PFSK-1 (cell line): ENCODE measurements at regions not wholly inside any gene's neighbourhood (a gene's known extent, or its start where the extent isn't known, plus 50 kb on each side); places are given as distances from the start of the nearest gene placed in this dataset.

Experiments used
- FOXP2 ChIP-seq: optimal IDR thresholded peaks from 2 replicates; pipeline ENCODE3; 2011; ENCODE audit warnings: borderline replicate concordance, control low read depth, inconsistent platforms; ENCODE audit not compliant: insufficient read depth; ENCODE audit errors: extremely low read length, extremely low read depth
- POLR2AphosphoS5 ChIP-seq: IDR thresholded peaks from 2 replicates; pipeline ENCODE4 v1.6.1; 2012; ENCODE audit warnings: low read depth, mild to moderate bottlenecking, control low read depth, low read length, moderate library complexity
- SIN3A ChIP-seq: IDR thresholded peaks from 2 replicates; pipeline ENCODE4 v1.6.1; 2012; ENCODE audit warnings: mild to moderate bottlenecking, low read length, moderate library complexity, borderline replicate concordance; ENCODE audit not compliant: insufficient read depth
- TAF1 ChIP-seq: IDR thresholded peaks from 2 replicates; pipeline ENCODE4 v1.6.1; 2012; ENCODE audit warnings: low read length, control low read depth, borderline replicate concordance; ENCODE audit not compliant: insufficient read depth
- TF ChIP-seq, protein P1 (sequence below), 2 experiments: IDR thresholded peaks; 2 replicates each; pipeline versions ENCODE4 v1.6.1 to v1.8.0; 2011 to 2012; ENCODE audit warnings: low read depth in 2 of 2, low read length in 2 of 2, control low read depth in 1 of 2, inconsistent platforms in 1 of 2, mild to moderate bottlenecking in 1 of 2, moderate library complexity in 1 of 2; ENCODE audit not compliant: insufficient read depth in 1 of 2

DNA sequence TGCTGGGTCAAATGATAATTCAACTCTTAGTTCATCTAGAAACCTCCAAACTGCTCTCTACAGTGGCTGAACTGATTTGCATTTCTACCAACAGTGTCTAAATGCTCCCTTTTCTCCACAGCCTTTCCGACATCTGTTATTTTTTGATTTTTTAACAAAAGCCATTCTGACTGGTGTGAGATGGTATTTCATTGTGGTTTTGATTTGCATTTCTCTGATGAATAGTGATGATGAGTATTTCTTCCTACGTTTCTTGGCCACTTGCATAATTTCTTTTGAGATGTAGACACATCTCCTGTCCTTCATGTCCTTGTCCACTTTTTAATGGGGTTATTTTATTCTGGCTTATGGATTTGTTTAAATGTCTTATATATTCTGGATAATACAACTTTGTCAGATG, 298.2 kb upstream of the ARSJ start:
- TF ChIP-seq, protein P1, sequence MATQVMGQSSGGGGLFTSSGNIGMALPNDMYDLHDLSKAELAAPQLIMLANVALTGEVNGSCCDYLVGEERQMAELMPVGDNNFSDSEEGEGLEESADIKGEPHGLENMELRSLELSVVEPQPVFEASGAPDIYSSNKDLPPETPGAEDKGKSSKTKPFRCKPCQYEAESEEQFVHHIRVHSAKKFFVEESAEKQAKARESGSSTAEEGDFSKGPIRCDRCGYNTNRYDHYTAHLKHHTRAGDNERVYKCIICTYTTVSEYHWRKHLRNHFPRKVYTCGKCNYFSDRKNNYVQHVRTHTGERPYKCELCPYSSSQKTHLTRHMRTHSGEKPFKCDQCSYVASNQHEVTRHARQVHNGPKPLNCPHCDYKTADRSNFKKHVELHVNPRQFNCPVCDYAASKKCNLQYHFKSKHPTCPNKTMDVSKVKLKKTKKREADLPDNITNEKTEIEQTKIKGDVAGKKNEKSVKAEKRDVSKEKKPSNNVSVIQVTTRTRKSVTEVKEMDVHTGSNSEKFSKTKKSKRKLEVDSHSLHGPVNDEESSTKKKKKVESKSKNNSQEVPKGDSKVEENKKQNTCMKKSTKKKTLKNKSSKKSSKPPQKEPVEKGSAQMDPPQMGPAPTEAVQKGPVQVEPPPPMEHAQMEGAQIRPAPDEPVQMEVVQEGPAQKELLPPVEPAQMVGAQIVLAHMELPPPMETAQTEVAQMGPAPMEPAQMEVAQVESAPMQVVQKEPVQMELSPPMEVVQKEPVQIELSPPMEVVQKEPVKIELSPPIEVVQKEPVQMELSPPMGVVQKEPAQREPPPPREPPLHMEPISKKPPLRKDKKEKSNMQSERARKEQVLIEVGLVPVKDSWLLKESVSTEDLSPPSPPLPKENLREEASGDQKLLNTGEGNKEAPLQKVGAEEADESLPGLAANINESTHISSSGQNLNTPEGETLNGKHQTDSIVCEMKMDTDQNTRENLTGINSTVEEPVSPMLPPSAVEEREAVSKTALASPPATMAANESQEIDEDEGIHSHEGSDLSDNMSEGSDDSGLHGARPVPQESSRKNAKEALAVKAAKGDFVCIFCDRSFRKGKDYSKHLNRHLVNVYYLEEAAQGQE (IDR thresholded peaks at IDR 0.05; ENCODE audit: insufficient read depth in 1 of 2, low read depth in 2 of 2, low read length in 2 of 2): no peak
- no peak for TF ChIP-seq TAF1
- no peak for TF ChIP-seq FOXP2
- no peak for TF ChIP-seq POLR2AphosphoS5
- TF ChIP-seq SIN3A: no peak

DNA sequence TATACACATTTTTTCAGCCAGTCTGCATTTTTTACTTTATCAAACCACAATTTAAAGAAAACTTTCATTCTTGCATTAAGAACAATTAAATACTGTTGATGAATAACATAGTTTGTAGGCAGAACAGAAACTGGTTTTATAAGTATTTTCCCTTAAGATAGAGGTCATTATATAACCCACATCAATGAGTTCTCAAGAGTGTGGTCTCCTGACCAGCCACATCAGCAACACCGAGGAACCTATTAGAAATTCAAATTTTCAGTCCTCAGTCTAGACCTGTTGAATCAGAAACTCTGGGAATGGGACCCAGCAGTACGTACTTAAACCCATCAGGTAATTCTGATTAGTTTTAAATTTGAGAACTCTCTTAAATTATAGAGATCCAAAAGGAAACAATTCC, 299.6 kb upstream of the ARSJ start:
- TF ChIP-seq SIN3A (no peak), POLR2AphosphoS5 (no peak), FOXP2 (no peak), TAF1 (no peak)
- TF ChIP-seq, protein P1 (IDR thresholded peaks at IDR 0.05; ENCODE audit: insufficient read depth in 1 of 2, low read depth in 2 of 2, low read length in 2 of 2): no peak

DNA sequence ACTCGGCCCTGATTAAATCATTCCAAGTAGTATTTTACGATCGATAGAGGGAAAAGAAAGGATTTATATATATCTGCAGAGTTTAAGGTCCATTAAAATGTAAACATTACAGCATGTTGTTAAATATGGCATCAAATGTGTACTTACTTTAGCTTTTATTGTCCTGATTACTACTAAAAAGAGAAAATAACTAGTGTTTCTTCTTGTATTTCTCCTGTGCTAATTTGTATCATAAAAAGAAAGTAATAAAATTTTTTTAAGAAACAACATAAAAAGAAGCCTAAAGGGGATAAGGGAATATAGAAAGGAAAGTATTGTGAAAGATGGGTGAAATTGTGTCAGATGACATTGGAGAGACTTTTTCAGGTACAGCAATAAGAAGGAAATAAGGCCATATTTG, 300.3 kb upstream of the ARSJ start:
- no peak for TF ChIP-seq FOXP2
- TF ChIP-seq SIN3A: no peak
- TF ChIP-seq, protein P1 (IDR thresholded peaks at IDR 0.05; ENCODE audit: insufficient read depth in 1 of 2, low read depth in 2 of 2, low read length in 2 of 2): no peak
- TF ChIP-seq TAF1: no peak
- no peak for TF ChIP-seq POLR2AphosphoS5

DNA sequence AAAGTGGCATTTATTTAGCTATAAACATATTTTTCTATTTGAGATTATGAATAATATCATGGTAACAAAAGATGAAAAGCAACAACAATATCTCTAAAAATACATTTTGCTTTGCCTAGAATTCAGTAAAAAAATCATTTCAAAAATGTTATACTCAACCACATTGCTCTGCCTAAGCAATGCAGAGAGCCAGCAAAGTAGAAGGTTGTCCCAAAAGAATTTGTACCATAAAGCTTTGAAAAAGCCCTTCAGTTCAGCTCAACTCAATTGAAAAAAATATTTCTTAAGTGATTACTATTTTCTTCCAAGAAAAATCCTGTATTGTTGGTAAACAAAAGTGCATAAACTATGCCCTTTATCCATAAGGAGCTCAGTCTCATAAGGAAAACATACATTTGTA, 301.2 kb upstream of the ARSJ start:
- TF ChIP-seq TAF1: no peak
- no peak for TF ChIP-seq POLR2AphosphoS5
- TF ChIP-seq, protein P1 (IDR thresholded peaks at IDR 0.05; ENCODE audit: insufficient read depth in 1 of 2, low read depth in 2 of 2, low read length in 2 of 2): no peak
- no peak for TF ChIP-seq FOXP2
- TF ChIP-seq SIN3A: no peak
